ENCODE measurements at regions not wholly inside any gene's neighbourhood (a gene's known extent, or its start where the extent isn't known, plus 50 kb on each side); places are given as distances from the start of the nearest gene placed in this dataset.

DNA sequence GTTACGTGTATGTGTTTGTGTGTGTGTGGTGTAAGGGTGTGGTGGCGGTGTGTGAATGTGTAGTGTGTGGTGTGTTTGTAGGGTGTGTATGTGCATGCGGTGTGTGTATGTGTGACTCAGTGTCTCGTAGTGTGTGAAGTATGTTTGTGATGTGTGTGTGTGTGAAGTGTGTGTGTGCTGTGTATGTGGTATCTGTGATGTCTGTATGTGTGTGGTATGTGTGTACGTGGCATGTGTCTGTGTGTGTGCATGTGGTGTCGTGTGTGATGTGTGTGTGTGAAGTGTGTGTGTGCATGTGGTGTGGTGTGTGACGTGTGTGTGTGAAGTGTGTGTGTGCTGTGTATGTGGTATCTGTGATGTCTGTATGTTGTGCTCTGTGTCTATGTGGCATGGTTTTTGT is 339.4 kb downstream of the MTRR start:
- H3K27ac ChIP-seq (ENCODE audit: low read depth, low read length): no peak overlapping the region
- no peaks in the 10 kb centered on the region for H3K9me3 ChIP-seq (ENCODE audit: control insufficient read depth, insufficient read depth, low read length)
- no peaks in the 10 kb centered on the region for H3K36me3 ChIP-seq (ENCODE audit: control insufficient read depth, insufficient read depth, low read length)
- no peak overlapping the region for H3K4me3 ChIP-seq (ENCODE audit: low read depth, low read length)
- no peaks in the 10 kb centered on the region for H3K27me3 ChIP-seq (ENCODE audit: control insufficient read depth, insufficient read depth, low read length)
- H3K4me1 ChIP-seq (ENCODE audit: control insufficient read depth, insufficient read depth, low read length): no peaks in the 10 kb centered on the region
- no peak overlapping the region for H3K9ac ChIP-seq (ENCODE audit: low read depth, low read length)

DNA sequence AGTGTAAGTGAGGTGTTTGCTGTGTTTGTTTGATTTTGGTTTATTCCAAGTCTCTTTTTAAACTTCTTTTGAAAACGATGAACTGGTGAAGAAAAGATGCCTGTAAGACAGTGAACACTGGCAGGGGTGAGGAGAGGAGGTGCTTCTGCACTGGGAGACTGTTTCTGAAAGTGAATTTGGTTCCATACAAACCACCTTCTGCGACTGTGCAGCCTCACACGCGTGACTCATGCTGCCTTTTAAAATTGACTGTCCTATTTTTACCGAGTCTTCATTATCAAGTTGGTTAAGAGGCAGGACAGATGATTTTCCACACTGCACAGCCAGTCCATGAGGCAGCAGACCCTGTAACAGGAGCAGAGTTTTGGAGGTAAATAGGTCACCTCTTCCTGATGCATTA is 340.6 kb downstream of the MTRR start:
- no peaks in the 10 kb centered on the region for H3K4me1 ChIP-seq (ENCODE audit: control insufficient read depth, insufficient read depth, low read length)
- H3K27ac ChIP-seq (ENCODE audit: low read depth, low read length): no peak overlapping the region
- no peaks in the 10 kb centered on the region for H3K9me3 ChIP-seq (ENCODE audit: control insufficient read depth, insufficient read depth, low read length)
- H3K9ac ChIP-seq (ENCODE audit: low read depth, low read length): no peak overlapping the region
- no peaks in the 10 kb centered on the region for H3K27me3 ChIP-seq (ENCODE audit: control insufficient read depth, insufficient read depth, low read length)
- no peak overlapping the region for H3K4me3 ChIP-seq (ENCODE audit: low read depth, low read length)
- no peaks in the 10 kb centered on the region for H3K36me3 ChIP-seq (ENCODE audit: control insufficient read depth, insufficient read depth, low read length)

DNA sequence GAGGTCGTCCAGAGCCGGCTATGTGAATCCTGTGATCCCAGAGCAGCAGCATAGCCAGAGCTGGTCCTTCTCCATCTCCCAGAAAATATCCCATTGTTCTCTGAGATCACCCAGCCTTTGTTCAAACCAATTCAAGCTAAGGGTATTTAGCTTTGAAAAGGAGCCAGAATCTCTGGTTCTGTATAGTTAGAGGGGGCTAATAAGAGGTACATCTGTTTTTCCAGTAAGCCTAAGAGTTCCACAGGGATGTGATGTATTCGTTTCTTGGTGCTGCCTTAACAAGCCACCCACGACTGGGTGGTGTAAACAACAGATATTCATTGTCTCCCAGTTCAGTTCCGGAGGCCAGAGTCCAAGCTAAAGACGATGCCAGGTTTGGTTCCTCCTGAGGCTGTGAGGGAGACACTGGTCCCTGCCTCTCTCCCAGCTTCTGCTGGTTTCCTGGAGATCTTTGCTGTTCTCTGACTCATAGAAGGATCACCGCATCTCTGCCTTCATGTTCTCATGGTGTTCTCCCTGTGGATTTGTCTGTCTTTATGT is 344.8 kb downstream of the MTRR start:
- H3K9me3 ChIP-seq (ENCODE audit: control insufficient read depth, insufficient read depth, low read length): no peaks in the 10 kb centered on the region
- H3K4me3 ChIP-seq (ENCODE audit: low read depth, low read length): no peak overlapping the region
- H3K4me1 ChIP-seq (ENCODE audit: control insufficient read depth, insufficient read depth, low read length): no peaks in the 10 kb centered on the region
- no peak overlapping the region for H3K9ac ChIP-seq (ENCODE audit: low read depth, low read length)
- no peaks in the 10 kb centered on the region for H3K27me3 ChIP-seq (ENCODE audit: control insufficient read depth, insufficient read depth, low read length)
- no peaks in the 10 kb centered on the region for H3K36me3 ChIP-seq (ENCODE audit: control insufficient read depth, insufficient read depth, low read length)
- H3K27ac ChIP-seq (ENCODE audit: low read depth, low read length): no peak overlapping the region

DNA sequence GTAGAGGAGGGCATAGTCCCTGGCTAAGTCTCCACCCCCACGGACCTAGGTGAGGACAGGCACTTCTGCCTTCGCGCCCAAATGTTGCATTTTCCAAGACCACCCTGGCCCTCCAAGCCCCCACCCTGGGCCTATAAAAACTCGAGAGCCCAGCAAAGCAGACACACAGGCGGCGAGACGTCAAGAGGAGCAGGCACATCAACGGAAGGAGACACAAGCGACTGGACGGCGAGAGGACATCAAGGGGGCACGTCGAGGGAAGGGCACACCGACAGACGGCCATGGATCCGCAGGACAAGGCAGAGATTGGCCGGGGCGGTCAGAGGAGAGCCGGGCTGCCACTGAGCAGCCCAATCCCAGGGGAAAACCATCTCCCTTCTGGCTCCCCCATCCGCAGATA is 348.0 kb downstream of the MTRR start:
- H3K9me3 ChIP-seq (ENCODE audit: control insufficient read depth, insufficient read depth, low read length): no peaks in the 10 kb centered on the region
- H3K27ac ChIP-seq (ENCODE audit: low read depth, low read length): no peak overlapping the region
- no peaks in the 10 kb centered on the region for H3K27me3 ChIP-seq (ENCODE audit: control insufficient read depth, insufficient read depth, low read length)
- no peak overlapping the region for H3K4me3 ChIP-seq (ENCODE audit: low read depth, low read length)
- no peak overlapping the region for H3K9ac ChIP-seq (ENCODE audit: low read depth, low read length)
- no peaks in the 10 kb centered on the region for H3K36me3 ChIP-seq (ENCODE audit: control insufficient read depth, insufficient read depth, low read length)
- no peaks in the 10 kb centered on the region for H3K4me1 ChIP-seq (ENCODE audit: control insufficient read depth, insufficient read depth, low read length)

DNA sequence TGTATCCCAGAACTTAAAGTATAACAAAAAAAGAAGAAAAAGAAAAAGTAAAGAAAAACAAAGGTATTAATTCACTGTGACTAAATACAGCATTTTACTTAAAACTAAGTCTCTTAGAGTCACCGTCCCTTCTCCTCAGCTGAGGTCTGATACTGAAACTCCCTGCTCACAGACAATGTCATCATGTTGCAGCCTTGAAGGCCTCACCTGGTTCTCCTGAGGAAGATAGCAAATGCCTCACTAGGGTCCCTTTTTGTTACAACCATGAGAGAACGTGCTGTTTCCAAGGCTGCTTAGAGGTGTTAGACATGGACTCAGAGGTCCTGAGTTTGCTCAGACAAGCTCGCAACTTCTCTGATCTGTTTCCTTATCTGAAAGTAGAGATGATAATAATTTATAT is 357.2 kb downstream of the MTRR start:
- H3K36me3 ChIP-seq (ENCODE audit: control insufficient read depth, insufficient read depth, low read length): no peaks in the 10 kb centered on the region
- no peaks in the 10 kb centered on the region for H3K9me3 ChIP-seq (ENCODE audit: control insufficient read depth, insufficient read depth, low read length)
- no peaks in the 10 kb centered on the region for H3K27me3 ChIP-seq (ENCODE audit: control insufficient read depth, insufficient read depth, low read length)
- no peaks in the 10 kb centered on the region for H3K4me1 ChIP-seq (ENCODE audit: control insufficient read depth, insufficient read depth, low read length)
- H3K9ac ChIP-seq (ENCODE audit: low read depth, low read length): no peak overlapping the region
- no peak overlapping the region for H3K4me3 ChIP-seq (ENCODE audit: low read depth, low read length)
- H3K27ac ChIP-seq (ENCODE audit: low read depth, low read length): no peak overlapping the region

DNA sequence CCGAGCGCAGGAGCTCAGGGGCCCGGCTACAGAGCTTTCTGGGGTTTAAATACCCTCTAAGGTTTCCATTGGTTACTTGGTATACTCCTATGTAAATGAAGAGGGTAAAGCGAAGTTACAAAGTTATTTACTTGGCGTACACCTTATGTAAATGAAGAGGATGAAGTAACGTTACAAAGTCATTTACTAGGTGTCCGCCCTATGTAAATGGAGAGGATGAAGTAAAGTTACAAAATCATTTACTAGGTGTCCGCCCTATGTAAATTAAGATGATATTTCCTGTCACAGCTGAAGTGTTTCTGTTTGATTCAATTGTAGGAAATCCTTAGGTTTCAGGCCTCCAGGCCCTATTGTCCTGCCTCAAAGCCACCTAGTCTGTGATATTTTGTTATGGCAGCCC is 358.2 kb downstream of the MTRR start:
- Histone ChIP-seq H3K36me3 (ENCODE audit: control insufficient read depth, insufficient read depth, low read length) (no peaks in the 10 kb centered on the region), H3K4me3 (ENCODE audit: low read depth, low read length) (no peak overlapping the region), H3K9ac (ENCODE audit: low read depth, low read length) (no peak overlapping the region), H3K27me3 (ENCODE audit: control insufficient read depth, insufficient read depth, low read length) (no peaks in the 10 kb centered on the region), H3K27ac (ENCODE audit: low read depth, low read length) (no peak overlapping the region), H3K9me3 (ENCODE audit: control insufficient read depth, insufficient read depth, low read length) (no peaks in the 10 kb centered on the region), H3K4me1 (ENCODE audit: control insufficient read depth, insufficient read depth, low read length) (no peaks in the 10 kb centered on the region)

DNA sequence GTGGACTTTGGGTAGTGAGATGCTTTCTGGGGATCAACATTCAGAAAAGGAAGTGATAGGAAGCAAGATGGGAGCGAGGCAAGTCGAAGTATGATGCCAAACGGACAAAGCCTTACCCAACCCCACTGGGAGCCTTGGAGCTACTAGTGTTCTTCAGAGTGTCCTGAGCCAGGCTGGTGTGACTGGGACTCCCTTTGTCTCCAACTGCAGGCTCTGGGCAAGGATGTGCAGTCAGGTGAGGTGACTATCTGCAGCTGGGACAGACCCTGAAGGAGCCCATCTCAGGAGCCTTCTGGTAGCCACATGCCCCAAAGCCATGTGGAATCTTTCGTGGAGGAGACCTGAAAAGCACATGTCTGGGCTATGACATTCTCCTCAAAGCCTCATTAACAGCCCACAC is 360.6 kb downstream of the MTRR start:
- Histone ChIP-seq H3K36me3 (ENCODE audit: control insufficient read depth, insufficient read depth, low read length) (no peaks in the 10 kb centered on the region), H3K4me1 (ENCODE audit: control insufficient read depth, insufficient read depth, low read length) (no peaks in the 10 kb centered on the region), H3K9ac (ENCODE audit: low read depth, low read length) (no peak overlapping the region), H3K4me3 (ENCODE audit: low read depth, low read length) (no peak overlapping the region), H3K27me3 (ENCODE audit: control insufficient read depth, insufficient read depth, low read length) (no peaks in the 10 kb centered on the region), H3K27ac (ENCODE audit: low read depth, low read length) (no peak overlapping the region), H3K9me3 (ENCODE audit: control insufficient read depth, insufficient read depth, low read length) (no peaks in the 10 kb centered on the region)

DNA sequence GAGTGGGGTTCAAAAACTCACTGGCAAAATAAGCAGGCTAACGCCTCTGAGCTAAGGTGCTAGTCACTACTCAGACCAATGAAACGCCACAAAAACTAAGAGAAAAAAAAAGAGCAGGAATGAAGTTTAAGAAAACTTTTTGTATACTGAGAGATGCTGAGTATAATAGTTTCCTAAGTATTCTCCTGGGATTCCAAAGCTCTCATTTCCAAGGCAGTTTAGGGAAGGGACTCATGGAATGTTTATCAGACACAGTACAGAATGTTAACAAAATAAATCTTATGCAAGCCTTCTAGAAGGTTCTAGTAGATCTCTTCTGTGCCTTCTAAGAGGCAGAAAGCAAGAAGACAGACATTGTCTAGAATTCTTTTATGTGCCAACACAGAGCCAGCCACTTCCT is 361.9 kb downstream of the MTRR start:
- Histone ChIP-seq H3K36me3 (ENCODE audit: control insufficient read depth, insufficient read depth, low read length) (no peaks in the 10 kb centered on the region), H3K27me3 (ENCODE audit: control insufficient read depth, insufficient read depth, low read length) (no peaks in the 10 kb centered on the region), H3K4me1 (ENCODE audit: control insufficient read depth, insufficient read depth, low read length) (no peaks in the 10 kb centered on the region), H3K4me3 (ENCODE audit: low read depth, low read length) (no peak overlapping the region), H3K27ac (ENCODE audit: low read depth, low read length) (no peak overlapping the region), H3K9ac (ENCODE audit: low read depth, low read length) (no peak overlapping the region), H3K9me3 (ENCODE audit: control insufficient read depth, insufficient read depth, low read length) (no peaks in the 10 kb centered on the region)

DNA sequence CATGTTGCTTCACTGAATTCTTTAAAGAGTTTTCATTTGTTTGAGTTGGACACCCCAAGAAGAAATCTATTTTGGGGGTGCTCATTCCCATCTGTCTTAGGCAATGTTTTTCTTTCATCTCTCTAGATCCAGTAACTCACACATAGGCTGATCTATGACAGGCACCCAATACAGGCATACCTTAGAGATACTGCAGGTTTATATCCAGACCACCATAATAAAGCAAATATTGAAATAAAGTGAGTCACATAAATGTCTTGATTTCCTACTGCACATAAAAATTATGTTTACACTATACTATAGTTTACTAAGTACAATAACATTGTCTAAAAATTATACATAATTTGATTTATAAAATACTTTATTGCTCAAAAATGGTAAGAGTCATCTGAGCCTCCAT is 364.5 kb downstream of the MTRR start:
- Histone ChIP-seq H3K9me3 (ENCODE audit: control insufficient read depth, insufficient read depth, low read length) (no peaks in the 10 kb centered on the region), H3K27ac (ENCODE audit: low read depth, low read length) (no peak overlapping the region), H3K36me3 (ENCODE audit: control insufficient read depth, insufficient read depth, low read length) (no peaks in the 10 kb centered on the region), H3K27me3 (ENCODE audit: control insufficient read depth, insufficient read depth, low read length) (no peaks in the 10 kb centered on the region), H3K4me1 (ENCODE audit: control insufficient read depth, insufficient read depth, low read length) (no peaks in the 10 kb centered on the region), H3K4me3 (ENCODE audit: low read depth, low read length) (no peak overlapping the region), H3K9ac (ENCODE audit: low read depth, low read length) (no peak overlapping the region)

DNA sequence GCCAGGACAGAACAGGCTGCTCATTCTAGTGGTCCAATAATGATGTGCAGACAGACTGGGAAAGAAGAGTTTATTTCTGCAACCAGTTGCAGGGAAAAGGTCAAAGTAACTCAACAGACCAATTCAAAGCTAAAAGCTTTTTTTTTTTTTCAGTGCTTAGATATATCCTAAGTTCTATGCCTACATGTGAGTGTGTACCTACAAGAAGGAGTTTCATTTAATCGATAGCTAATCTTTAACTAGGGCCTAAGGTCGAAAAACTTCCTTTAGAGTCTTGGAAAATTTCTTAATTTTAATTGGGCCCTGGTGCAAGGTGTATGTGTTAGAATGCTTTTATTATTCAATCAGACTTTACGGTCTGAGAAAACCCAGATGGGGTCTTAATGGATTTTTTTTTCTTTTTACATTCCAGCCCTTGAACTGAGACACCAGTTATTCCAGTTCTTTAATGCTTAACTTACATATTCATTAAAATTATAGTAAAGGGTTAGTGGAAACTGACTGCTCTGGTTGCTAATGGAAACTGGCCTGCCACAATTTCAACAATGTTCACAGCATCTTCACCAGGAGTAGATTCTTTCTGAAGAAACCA is 365.3 kb downstream of the MTRR start:
- H3K9me3 ChIP-seq (ENCODE audit: control insufficient read depth, insufficient read depth, low read length): no peaks in the 10 kb centered on the region
- H3K4me3 ChIP-seq (ENCODE audit: low read depth, low read length): no peak overlapping the region
- no peak overlapping the region for H3K27ac ChIP-seq (ENCODE audit: low read depth, low read length)
- no peak overlapping the region for H3K9ac ChIP-seq (ENCODE audit: low read depth, low read length)
- H3K36me3 ChIP-seq (ENCODE audit: control insufficient read depth, insufficient read depth, low read length): no peaks in the 10 kb centered on the region
- no peaks in the 10 kb centered on the region for H3K27me3 ChIP-seq (ENCODE audit: control insufficient read depth, insufficient read depth, low read length)
- H3K4me1 ChIP-seq (ENCODE audit: control insufficient read depth, insufficient read depth, low read length): no peaks in the 10 kb centered on the region

DNA sequence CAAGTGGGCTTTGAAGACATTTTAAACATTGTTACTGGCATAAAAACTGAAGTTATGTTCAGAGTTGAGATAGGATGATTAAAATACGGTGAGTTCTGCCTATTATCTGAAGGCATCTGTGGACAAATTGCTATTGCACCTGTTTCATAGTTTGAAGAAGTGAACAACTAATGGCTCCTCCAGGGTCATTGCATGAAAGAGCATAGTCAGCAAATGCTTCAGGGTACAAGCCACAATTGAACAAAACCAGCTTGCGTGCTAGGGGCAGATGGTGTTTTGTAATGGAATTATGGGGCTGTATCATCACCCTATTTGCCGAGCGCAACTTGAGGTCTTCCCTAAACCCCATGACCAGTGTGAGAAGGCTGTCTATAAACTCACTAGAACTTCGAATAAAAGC is 369.1 kb downstream of the MTRR start:
- Histone ChIP-seq H3K9me3 (ENCODE audit: control insufficient read depth, insufficient read depth, low read length) (no peaks in the 10 kb centered on the region), H3K27ac (ENCODE audit: low read depth, low read length) (no peak overlapping the region), H3K4me3 (ENCODE audit: low read depth, low read length) (no peak overlapping the region), H3K27me3 (ENCODE audit: control insufficient read depth, insufficient read depth, low read length) (no peaks in the 10 kb centered on the region), H3K36me3 (ENCODE audit: control insufficient read depth, insufficient read depth, low read length) (no peaks in the 10 kb centered on the region), H3K9ac (ENCODE audit: low read depth, low read length) (no peak overlapping the region), H3K4me1 (ENCODE audit: control insufficient read depth, insufficient read depth, low read length) (no peaks in the 10 kb centered on the region)

DNA sequence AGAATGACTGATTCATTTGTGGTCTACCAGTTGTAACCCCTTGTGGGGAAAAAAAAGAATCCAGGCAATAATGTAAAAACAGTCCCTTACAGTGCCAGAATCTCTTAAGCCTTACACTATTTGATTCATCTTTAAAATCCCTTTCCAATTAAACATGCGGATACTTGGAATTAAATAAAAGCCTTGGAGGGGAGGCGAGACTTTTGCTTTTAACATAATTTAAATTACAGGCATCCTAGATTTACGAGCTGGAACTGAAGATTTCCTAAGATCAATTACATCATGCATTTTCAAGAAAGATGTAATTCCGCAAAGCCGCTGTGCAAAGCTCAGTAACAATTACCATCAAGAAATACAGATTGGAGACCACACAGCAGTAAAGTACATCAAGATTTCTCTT is 370.2 kb downstream of the MTRR start:
- Histone ChIP-seq H3K27me3 (ENCODE audit: control insufficient read depth, insufficient read depth, low read length) (no peaks in the 10 kb centered on the region), H3K27ac (ENCODE audit: low read depth, low read length) (no peak overlapping the region), H3K4me1 (ENCODE audit: control insufficient read depth, insufficient read depth, low read length) (no peaks in the 10 kb centered on the region), H3K4me3 (ENCODE audit: low read depth, low read length) (no peak overlapping the region), H3K9me3 (ENCODE audit: control insufficient read depth, insufficient read depth, low read length) (no peaks in the 10 kb centered on the region), H3K9ac (ENCODE audit: low read depth, low read length) (no peak overlapping the region), H3K36me3 (ENCODE audit: control insufficient read depth, insufficient read depth, low read length) (no peaks in the 10 kb centered on the region)
